ENCODE measurements at regions not wholly inside any gene's neighbourhood (a gene's known extent, or its start where the extent isn't known, plus 50 kb on each side); places are given as distances from the start of the nearest gene placed in this dataset.

- no peak for DNase-seq
Observed at GRCh38 chr1:209229494-209230061, 353.9 kb upstream of the CAMK1G start.

GRCh38 chr1:209230314-209230713 lies 353.2 kb upstream of the CAMK1G start:
- Histone ChIP-seq H3K27ac (ENCODE audit: low read length) (no peak overlapping the region), H3K27me3 (ENCODE audit: insufficient read depth, low read length, poor library complexity) (no peaks in the 10 kb centered on the region), H3K9me3 (ENCODE audit: insufficient read depth, low read length, severe bottlenecking) (no peaks in the 10 kb centered on the region), H3K4me2 (ENCODE audit: insufficient read depth, low read length) (no peak overlapping the region), H2AFZ (ENCODE audit: low read depth, low read length) (no peak overlapping the region), H3K79me2 (ENCODE audit: insufficient read depth, low read length) (no peaks in the 10 kb centered on the region), H4K20me1 (ENCODE audit: insufficient read depth, low read length) (no peaks in the 10 kb centered on the region), H3K4me1 (ENCODE audit: insufficient read depth, low read length) (no peaks in the 10 kb centered on the region), H3K4me3 (ENCODE audit: low read depth in 1 of 2, low read length in 2 of 2) (no peak overlapping the region), H3K36me3 (ENCODE audit: insufficient read depth, low read length) (no peaks in the 10 kb centered on the region), H3K9ac (ENCODE audit: low read depth, low read length) (no peak overlapping the region)
- ATAC-seq (ENCODE audit: insufficient read depth, low read depth), result no peak
- TF ChIP-seq EZH2 (IDR thresholded peaks at IDR 0.05; ENCODE audit: borderline replicate concordance, low read depth, low read length, severe bottlenecking), result no peak
- no peak for TF ChIP-seq CTCF (IDR thresholded peaks at IDR 0.05; ENCODE audit: borderline replicate concordance, extremely low read depth, low read length, poor library complexity, severe bottlenecking)
- no peak for DNase-seq

More at GRCh38 chr1:209229494-209230061, 353.9 kb upstream of the CAMK1G start:
- Histone ChIP-seq H3K27ac (ENCODE audit: low read length) (no peak overlapping the region), H3K4me1 (ENCODE audit: insufficient read depth, low read length) (no peaks in the 10 kb centered on the region), H3K36me3 (ENCODE audit: insufficient read depth, low read length) (no peaks in the 10 kb centered on the region), H3K4me2 (ENCODE audit: insufficient read depth, low read length) (no peak overlapping the region), H2AFZ (ENCODE audit: low read depth, low read length) (no peak overlapping the region), H3K9me3 (ENCODE audit: insufficient read depth, low read length, severe bottlenecking) (no peaks in the 10 kb centered on the region), H3K4me3 (ENCODE audit: low read depth in 1 of 2, low read length in 2 of 2) (no peak overlapping the region), H4K20me1 (ENCODE audit: insufficient read depth, low read length) (no peaks in the 10 kb centered on the region), H3K9ac (ENCODE audit: low read depth, low read length) (no peak overlapping the region), H3K27me3 (ENCODE audit: insufficient read depth, low read length, poor library complexity) (no peaks in the 10 kb centered on the region), H3K79me2 (ENCODE audit: insufficient read depth, low read length) (no peaks in the 10 kb centered on the region)
- ATAC-seq (ENCODE audit: insufficient read depth, low read depth), result no peak
- TF ChIP-seq EZH2 (IDR thresholded peaks at IDR 0.05; ENCODE audit: borderline replicate concordance, low read depth, low read length, severe bottlenecking) (no peak), CTCF (IDR thresholded peaks at IDR 0.05; ENCODE audit: borderline replicate concordance, extremely low read depth, low read length, poor library complexity, severe bottlenecking) (no peak)

GRCh38 chr1:209231476-209232156 lies 351.9 kb upstream of the CAMK1G start:
- H3K79me2 ChIP-seq (ENCODE audit: insufficient read depth, low read length), result no peaks in the 10 kb centered on the region
- no peak overlapping the region for H3K4me3 ChIP-seq (ENCODE audit: low read depth in 1 of 2, low read length in 2 of 2)
- no peak overlapping the region for H3K9ac ChIP-seq (ENCODE audit: low read depth, low read length)
- H3K4me2 ChIP-seq (ENCODE audit: insufficient read depth, low read length), result no peak overlapping the region
- H2AFZ ChIP-seq (ENCODE audit: low read depth, low read length), result no peak overlapping the region
- TF ChIP-seq EZH2 (IDR thresholded peaks at IDR 0.05; ENCODE audit: borderline replicate concordance, low read depth, low read length, severe bottlenecking) (no peak), CTCF (IDR thresholded peaks at IDR 0.05; ENCODE audit: borderline replicate concordance, extremely low read depth, low read length, poor library complexity, severe bottlenecking) (no peak)
- no peaks in the 10 kb centered on the region for H3K36me3 ChIP-seq (ENCODE audit: insufficient read depth, low read length)
- H3K4me1 ChIP-seq (ENCODE audit: insufficient read depth, low read length), result no peaks in the 10 kb centered on the region
- H3K27me3 ChIP-seq (ENCODE audit: insufficient read depth, low read length, poor library complexity), result no peaks in the 10 kb centered on the region
- ATAC-seq (ENCODE audit: insufficient read depth, low read depth) (no peak), DNase-seq (no peak)
- H3K9me3 ChIP-seq (ENCODE audit: insufficient read depth, low read length, severe bottlenecking), result no peaks in the 10 kb centered on the region
- H4K20me1 ChIP-seq (ENCODE audit: insufficient read depth, low read length), result no peaks in the 10 kb centered on the region
- H3K27ac ChIP-seq (ENCODE audit: low read length), result no peak overlapping the region

All from DND-41 (cell line).